Rectal smooth muscle tissue (tissue), 1 donor: ENCODE measurements at regions not wholly inside any gene's neighbourhood (a gene's known extent, or its start where the extent isn't known, plus 50 kb on each side); places are given as distances from the start of the nearest gene placed in this dataset.

Experiments
- H3K27ac ChIP-seq: one replicate; pipeline ENCODE4 v1.7.0; 2013; ENCODE audit warnings: low read depth, low read length, inconsistent platforms
- H3K27me3 ChIP-seq: one replicate; pipeline ENCODE4 v1.7.0; 2013; ENCODE audit warnings: low read length; ENCODE audit not compliant: control insufficient read depth, insufficient read depth
- H3K36me3 ChIP-seq: one replicate; pipeline ENCODE4 v1.7.0; 2013; ENCODE audit warnings: low read length; ENCODE audit not compliant: control insufficient read depth, insufficient read depth
- H3K4me1 ChIP-seq: one replicate; pipeline ENCODE4 v1.7.0; 2013; ENCODE audit warnings: low read length; ENCODE audit not compliant: control insufficient read depth, insufficient read depth
- H3K4me3 ChIP-seq: one replicate; pipeline ENCODE4 v1.7.0; 2013; ENCODE audit warnings: low read length
- H3K9ac ChIP-seq: one replicate; pipeline ENCODE4 v1.7.0; 2013; ENCODE audit warnings: low read length

DNA sequence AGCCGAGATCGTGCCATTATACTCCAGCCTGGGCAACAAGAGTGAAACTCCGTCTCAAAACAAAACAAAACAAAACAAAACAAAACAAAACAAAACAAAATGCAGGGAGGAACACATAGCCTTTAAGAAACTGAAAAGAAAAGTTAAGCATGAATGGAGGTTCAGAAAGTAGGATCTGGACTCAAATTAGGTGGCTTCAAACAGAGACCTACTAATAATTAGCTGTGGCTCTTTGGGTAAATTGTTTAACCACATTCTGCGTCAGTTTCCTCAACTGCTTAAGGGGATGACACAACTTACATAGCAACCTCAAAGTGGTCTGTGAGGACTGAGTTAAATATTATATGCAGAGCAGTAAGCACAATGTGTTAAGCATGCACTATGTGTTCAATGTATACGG, 458.2 kb downstream of the ADGRL2 start:
- H3K4me3 ChIP-seq, result no peak overlapping the region
- no peaks in the 10 kb centered on the region for H3K4me1 ChIP-seq
- no peak overlapping the region for H3K9ac ChIP-seq
- no peaks in the 10 kb centered on the region for H3K36me3 ChIP-seq
- H3K27ac ChIP-seq, result no peak overlapping the region
- H3K27me3 ChIP-seq, result no peaks in the 10 kb centered on the region

DNA sequence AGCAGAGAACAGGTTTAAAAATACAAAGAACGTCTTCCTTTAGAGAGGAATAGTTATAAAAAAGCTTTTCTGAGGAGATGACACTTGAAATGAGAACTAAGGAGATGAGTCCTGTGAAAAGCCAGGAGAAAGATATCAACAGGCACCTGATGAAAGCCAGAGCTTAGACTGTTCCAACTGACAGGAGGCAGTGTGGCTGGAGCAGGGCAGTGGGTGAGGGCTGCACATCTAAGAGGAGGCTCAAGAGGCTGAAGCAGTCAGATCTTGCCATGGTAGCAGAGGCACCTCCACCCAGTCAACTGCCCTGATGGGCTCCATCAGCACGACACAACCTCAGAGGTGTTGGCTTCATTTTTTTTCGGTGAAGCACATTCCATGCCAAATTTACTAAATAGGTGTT, 445.3 kb downstream of the ADGRL2 start:
- no peak overlapping the region for H3K9ac ChIP-seq
- H3K4me1 ChIP-seq, result no peaks in the 10 kb centered on the region
- no peaks in the 10 kb centered on the region for H3K27me3 ChIP-seq
- H3K36me3 ChIP-seq, result no peaks in the 10 kb centered on the region
- no peak overlapping the region for H3K27ac ChIP-seq
- no peak overlapping the region for H3K4me3 ChIP-seq

DNA sequence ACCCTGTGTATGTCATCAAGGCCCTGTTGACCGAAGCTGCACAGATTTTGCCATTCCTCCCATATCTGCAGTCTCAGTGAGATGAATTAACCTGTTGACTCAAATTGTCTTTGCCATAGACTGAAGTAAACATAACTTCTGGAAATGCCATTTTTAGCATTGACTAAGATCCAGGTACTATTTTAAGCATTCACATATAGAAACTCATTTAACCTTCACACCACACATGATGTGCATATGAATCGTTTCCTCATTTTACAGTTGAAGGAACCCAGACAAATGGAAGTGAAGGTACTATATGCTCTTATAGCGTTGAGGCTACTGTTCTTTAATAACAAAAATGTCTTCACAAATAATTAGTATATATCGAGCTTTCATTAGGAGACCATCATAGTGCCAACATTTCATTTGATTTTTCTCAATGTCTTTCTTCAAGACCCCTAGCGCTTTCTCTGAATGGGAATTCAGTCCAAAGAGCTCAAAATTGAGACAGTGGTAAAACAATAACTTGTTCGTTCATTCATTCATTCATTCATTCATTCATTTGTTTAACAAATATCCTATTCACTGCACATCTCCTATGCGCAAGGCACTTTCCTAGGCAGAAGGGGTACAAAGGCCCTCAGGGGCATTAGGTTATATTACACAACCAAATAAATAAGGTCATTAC, 444.7 kb downstream of the ADGRL2 start:
- Histone ChIP-seq H3K27ac (no peak overlapping the region), H3K9ac (no peak overlapping the region), H3K4me3 (no peak overlapping the region), H3K27me3 (no peaks in the 10 kb centered on the region), H3K4me1 (no peaks in the 10 kb centered on the region), H3K36me3 (no peaks in the 10 kb centered on the region)

DNA sequence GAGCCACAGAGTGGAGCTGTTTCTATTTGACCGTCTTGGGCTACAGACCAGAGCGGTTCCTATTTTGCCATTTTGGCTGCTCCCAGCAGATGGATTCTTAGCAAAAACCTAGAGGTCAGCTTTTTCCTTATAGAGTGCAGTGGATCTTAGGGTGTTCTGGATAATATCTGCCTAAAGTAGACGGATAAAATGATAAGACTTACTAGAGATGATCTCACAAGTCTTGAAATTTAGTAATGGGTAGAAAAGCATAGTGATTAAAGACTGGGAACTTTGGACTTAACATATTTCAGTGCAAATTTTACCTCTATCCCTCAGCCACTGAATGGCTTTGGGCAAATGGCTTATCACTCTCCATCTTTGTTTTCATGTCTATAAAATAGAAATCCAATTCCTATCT, 439.8 kb downstream of the ADGRL2 start:
- Histone ChIP-seq H3K27me3 (no peaks in the 10 kb centered on the region), H3K4me3 (no peak overlapping the region), H3K27ac (no peak overlapping the region), H3K4me1 (no peaks in the 10 kb centered on the region), H3K9ac (no peak overlapping the region), H3K36me3 (no peaks in the 10 kb centered on the region)

DNA sequence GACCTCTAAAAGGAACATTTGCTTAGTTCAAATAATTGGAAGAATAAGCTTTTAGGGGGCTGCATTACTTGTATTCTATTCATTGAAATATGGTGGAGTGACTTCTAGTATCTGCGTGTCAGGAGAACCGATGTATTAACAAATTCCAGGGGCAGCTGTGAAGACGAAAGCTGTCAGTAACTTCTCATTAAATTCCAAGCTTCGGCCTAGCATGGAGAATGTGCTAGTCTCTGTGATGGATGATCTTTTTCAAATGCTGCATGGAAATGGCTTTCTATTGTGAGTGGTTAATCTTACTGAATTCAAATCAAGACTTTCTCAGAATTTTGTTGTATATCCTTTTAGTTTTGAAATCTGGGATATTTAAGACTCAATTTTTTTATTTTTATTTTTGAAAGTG, 429.9 kb downstream of the ADGRL2 start:
- Histone ChIP-seq H3K36me3 (no peaks in the 10 kb centered on the region), H3K27me3 (no peaks in the 10 kb centered on the region), H3K4me3 (no peak overlapping the region), H3K9ac (no peak overlapping the region), H3K27ac (no peak overlapping the region), H3K4me1 (peaks cover 1% of the 10 kb centered on the region)

DNA sequence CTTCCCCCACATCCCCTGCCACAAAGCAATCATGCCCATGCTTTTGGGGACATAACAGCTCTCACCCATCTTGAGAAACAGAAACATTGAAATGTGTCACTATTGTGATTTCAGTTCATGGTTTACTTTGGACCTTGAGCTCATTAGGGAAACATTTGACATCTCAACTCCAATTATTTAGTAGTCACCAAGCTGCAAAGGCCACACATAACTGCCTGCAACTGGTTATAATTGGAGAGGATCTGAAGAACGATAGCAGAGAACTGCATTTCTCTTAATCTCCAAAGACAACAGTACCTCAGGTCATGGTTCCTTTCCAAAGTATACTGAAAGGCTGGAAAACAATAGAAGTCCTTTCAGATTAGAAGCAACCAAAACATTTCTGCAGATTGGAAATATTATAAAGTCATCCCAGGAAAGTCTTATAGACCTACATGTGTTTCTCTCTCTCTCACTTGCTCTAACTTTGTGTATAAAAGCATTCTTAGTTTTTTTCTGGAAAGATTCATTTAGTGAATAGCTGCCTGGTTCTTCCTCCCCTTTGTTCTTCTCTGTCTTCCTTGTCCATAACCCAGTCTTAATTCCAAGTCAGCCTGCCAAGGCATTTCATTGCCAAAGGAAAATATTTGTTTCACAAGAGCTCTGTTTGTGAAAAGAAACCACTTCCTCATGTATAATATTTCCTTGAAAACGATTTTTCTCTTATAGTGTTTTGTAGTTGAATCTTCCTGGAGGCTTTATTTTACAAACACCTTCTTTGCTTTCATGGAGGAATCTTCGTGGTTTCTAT, 426.8 kb downstream of the ADGRL2 start:
- Histone ChIP-seq H3K36me3 (no peaks in the 10 kb centered on the region), H3K4me3 (no peak overlapping the region), H3K9ac (no peak overlapping the region), H3K27me3 (no peaks in the 10 kb centered on the region), H3K27ac (no peak overlapping the region), H3K4me1 (peaks cover 5% of the 10 kb centered on the region)

DNA sequence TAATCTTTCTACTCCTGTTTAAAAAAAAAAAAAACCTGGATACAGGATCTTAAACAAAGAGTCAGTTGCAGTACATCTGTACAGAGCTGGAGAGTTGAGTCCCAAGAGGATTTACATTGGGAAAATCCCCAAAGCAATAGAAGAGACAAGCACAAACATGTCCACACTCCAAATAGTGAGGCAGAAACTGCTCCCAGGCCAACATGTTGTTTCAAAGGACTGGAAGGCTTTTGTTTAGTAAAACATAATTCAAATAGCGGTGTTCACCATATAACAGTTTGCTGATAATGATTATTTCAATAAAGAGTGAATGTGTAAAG, 425.4 kb downstream of the ADGRL2 start:
- H3K4me1 ChIP-seq, result peaks cover 5% of the 10 kb centered on the region
- no peaks in the 10 kb centered on the region for H3K36me3 ChIP-seq
- no peaks in the 10 kb centered on the region for H3K27me3 ChIP-seq
- no peak overlapping the region for H3K27ac ChIP-seq
- H3K4me3 ChIP-seq, result no peak overlapping the region
- H3K9ac ChIP-seq, result no peak overlapping the region

DNA sequence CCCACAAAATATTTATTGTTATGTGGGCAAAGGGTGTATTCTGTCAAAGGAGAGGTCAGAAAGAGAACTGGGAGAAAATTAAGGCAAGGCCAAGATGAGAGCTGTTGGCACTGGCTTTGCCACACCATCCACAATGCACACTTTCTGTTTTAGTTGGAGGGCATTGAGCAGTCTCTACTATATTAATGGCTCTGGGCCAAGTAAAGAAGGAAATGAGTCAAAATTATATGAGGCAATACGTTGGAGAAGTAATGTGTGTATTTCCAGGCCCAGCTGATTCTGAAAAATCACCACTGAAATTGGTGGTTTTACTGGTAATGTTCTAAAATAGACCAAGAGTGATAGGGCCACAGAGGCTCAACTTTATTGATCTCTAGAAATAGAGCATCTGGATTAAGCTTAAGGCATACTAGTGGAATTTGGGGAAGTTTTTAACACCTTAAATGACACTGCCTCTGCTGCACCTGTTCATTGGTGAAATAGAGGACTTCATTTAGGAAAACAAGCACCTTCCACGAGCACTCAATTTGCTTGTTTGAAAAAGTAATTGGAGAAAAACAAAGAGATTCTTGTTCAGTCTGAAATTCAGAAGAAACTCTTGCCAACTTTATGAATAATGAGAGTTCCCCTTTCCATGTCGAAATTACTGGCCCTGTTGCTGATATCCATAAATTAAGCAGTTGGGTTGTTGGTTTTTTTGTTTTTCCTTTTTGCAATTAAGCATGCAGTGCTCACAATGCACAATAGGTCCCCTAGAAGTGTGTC, 424.9 kb downstream of the ADGRL2 start:
- H3K4me1 ChIP-seq, result peaks cover 5% of the 10 kb centered on the region
- H3K9ac ChIP-seq, result no peak overlapping the region
- no peak overlapping the region for H3K4me3 ChIP-seq
- H3K36me3 ChIP-seq, result no peaks in the 10 kb centered on the region
- no peaks in the 10 kb centered on the region for H3K27me3 ChIP-seq
- H3K27ac ChIP-seq, result no peak overlapping the region

DNA sequence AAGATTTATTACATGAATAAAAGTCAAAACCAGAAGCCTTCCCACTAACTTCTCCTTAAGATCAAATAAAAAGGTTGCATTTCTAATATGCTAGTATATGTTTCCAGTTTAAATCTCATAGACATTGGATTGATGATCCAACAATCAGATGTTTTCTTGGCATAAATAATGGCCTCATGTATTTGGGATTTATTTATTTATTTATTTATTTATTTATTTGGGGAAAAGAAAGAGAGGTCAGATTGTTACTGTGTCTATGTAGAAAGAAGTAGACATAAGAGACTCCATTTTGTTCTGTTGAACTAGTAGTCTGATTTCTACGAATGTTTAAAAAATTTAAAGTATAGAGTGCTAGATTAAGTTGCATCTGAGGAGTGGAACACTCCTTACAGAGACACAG, 422.4 kb downstream of the ADGRL2 start:
- H3K9ac ChIP-seq, result no peak overlapping the region
- H3K4me1 ChIP-seq, result peaks cover 5% of the 10 kb centered on the region
- no peak overlapping the region for H3K27ac ChIP-seq
- H3K4me3 ChIP-seq, result no peak overlapping the region
- H3K36me3 ChIP-seq, result no peaks in the 10 kb centered on the region
- no peaks in the 10 kb centered on the region for H3K27me3 ChIP-seq

DNA sequence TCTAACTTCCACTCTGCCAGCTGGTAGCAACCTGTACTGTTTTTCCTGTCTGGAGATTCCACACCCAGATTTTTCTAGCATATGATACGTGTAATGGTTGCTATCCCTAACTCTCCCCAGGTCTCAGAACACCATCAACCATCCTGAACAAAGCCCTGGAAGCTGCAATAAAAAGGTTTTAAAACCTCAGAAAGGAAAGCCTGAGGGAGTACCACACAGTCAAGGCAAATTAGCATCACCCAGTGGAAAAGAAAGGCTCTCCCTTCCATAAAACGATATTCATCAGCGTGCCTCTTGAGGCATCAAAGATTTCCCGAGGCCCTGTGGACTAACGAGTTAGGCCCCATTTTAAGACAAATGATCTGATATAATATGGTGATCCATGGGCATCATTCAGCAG, 421.0 kb downstream of the ADGRL2 start:
- H3K4me3 ChIP-seq, result no peak overlapping the region
- H3K27ac ChIP-seq, result no peak overlapping the region
- no peaks in the 10 kb centered on the region for H3K27me3 ChIP-seq
- peaks cover 5% of the 10 kb centered on the region for H3K4me1 ChIP-seq
- H3K9ac ChIP-seq, result no peak overlapping the region
- no peaks in the 10 kb centered on the region for H3K36me3 ChIP-seq

DNA sequence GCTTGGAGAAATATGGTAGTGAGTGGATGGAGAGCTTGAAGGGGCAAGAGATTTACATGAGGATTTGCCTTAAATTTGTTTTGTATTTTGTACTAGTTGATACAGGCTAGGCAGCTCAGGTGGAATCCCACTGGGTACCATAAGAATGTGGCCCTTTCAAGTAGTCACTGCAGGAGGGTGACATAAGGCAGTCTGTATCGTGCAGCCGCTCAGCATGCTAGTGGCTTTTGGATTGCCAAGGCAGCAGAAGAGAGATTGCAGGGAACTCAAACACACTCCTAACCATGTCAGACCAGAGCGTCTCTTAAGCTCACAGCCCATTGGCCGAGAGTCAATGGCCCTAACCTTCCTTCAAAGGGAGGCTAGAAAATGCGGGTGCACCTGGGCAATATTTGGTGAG, 420.0 kb downstream of the ADGRL2 start:
- Histone ChIP-seq H3K36me3 (no peaks in the 10 kb centered on the region), H3K4me3 (no peak overlapping the region), H3K4me1 (peaks cover 4% of the 10 kb centered on the region), H3K9ac (no peak overlapping the region), H3K27me3 (no peaks in the 10 kb centered on the region), H3K27ac (no peak overlapping the region)

DNA sequence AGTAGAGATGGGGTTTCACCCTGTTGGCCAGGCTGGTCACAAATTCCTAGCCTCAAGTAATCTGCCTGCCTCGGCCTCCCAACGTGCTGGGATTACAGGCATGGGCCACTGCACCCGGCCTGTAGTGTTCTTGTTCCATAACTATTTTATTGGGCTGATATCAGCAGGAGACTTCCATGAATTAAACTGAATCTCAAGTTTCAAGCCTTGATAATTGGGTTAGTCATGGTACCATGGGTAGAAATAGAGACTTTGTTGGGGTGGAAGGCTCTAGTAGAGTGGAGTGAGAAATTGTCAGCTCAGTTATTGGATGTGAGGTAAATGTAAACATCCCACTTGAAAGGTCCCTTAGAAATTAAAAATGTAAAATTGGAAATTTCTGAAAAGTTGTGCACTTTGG, 419.1 kb downstream of the ADGRL2 start:
- no peaks in the 10 kb centered on the region for H3K27me3 ChIP-seq
- no peak overlapping the region for H3K27ac ChIP-seq
- no peak overlapping the region for H3K4me3 ChIP-seq
- no peak overlapping the region for H3K9ac ChIP-seq
- no peaks in the 10 kb centered on the region for H3K36me3 ChIP-seq
- no peaks in the 10 kb centered on the region for H3K4me1 ChIP-seq
